ENCODE measurements at regions not wholly inside any gene's neighbourhood (a gene's known extent, or its start where the extent isn't known, plus 50 kb on each side); places are given as distances from the start of the nearest gene placed in this dataset.

GRCh38 chr9:87431837-87432236 is 65.8 kb upstream of the DAPK1 start:
- Histone ChIP-seq H3K27ac (no peak overlapping the region), H3K36me3 (ENCODE audit: low read depth) (no peaks in the 10 kb centered on the region), H4K20me1 (ENCODE audit: insufficient read depth) (no peaks in the 10 kb centered on the region), H2AFZ (no peak overlapping the region), H3K4me3 (no peak overlapping the region), H3K4me1 (replicated peaks; ENCODE audit: insufficient read depth) (peaks cover 31% of the 10 kb centered on the region), H3F3A (ENCODE audit: insufficient read depth, low read depth) (peaks cover 27% of the 10 kb centered on the region), H3K27me3 (ENCODE audit: insufficient read depth, low read depth) (no peaks in the 10 kb centered on the region), H3K9me3 (ENCODE audit: insufficient read depth, low read depth) (no peaks in the 10 kb centered on the region), H3K9me2 (ENCODE audit: insufficient read depth) (no peaks in the 10 kb centered on the region), H3K4me2 (no peak overlapping the region), H3K79me2 (ENCODE audit: low read depth) (no peaks in the 10 kb centered on the region)
- intact Hi-C loops (cut with micrococcal nuclease; ENCODE audit: unreplicated experiment): no loop called here
- no TSS peak for BruUV-seq (replicated peaks)
- TF ChIP-seq CTCF (conservative IDR thresholded peaks at IDR 0.05) (no peak), EZH2 (IDR thresholded peaks at IDR 0.05; ENCODE audit: low read depth) (no peak)
- ChIA-PET CTCF (no interaction called here), POLR2A (ENCODE audit: unreplicated experiment) (interaction anchor here (0.6 kb wide), 1 partner anchor 93 kb away, joined by 4 read pairs; no protein-coding TSS in a partner anchor)
- DNase-seq: no peak

GRCh38 chr9:87433853-87434252 is 63.8 kb upstream of the DAPK1 start:
- Histone ChIP-seq H2AFZ (no peak overlapping the region), H3K4me1 (replicated peaks; ENCODE audit: insufficient read depth) (peaks cover 11% of the 10 kb centered on the region), H3K4me2 (no peak overlapping the region), H3K79me2 (ENCODE audit: low read depth) (no peaks in the 10 kb centered on the region), H4K20me1 (ENCODE audit: insufficient read depth) (no peaks in the 10 kb centered on the region), H3K9me3 (ENCODE audit: insufficient read depth, low read depth) (no peaks in the 10 kb centered on the region), H3K4me3 (no peak overlapping the region), H3K27me3 (ENCODE audit: insufficient read depth, low read depth) (no peaks in the 10 kb centered on the region), H3K9me2 (ENCODE audit: insufficient read depth) (no peaks in the 10 kb centered on the region), H3F3A (ENCODE audit: insufficient read depth, low read depth) (peaks cover 10% of the 10 kb centered on the region; the same call in 1 of the 2 replicates), H3K27ac (no peak overlapping the region), H3K36me3 (ENCODE audit: low read depth) (no peaks in the 10 kb centered on the region)
- intact Hi-C loops (cut with micrococcal nuclease; ENCODE audit: unreplicated experiment): no loop called here
- DNase-seq: no peak
- POLR2A ChIA-PET (ENCODE audit: unreplicated experiment): no interaction called here
- CTCF ChIA-PET: no interaction called here
- TF ChIP-seq EZH2 (IDR thresholded peaks at IDR 0.05; ENCODE audit: low read depth) (no peak), CTCF (conservative IDR thresholded peaks at IDR 0.05) (no peak)
- no TSS peak for BruUV-seq (replicated peaks)

- Histone ChIP-seq H3K9me3 (ENCODE audit: insufficient read depth, low read depth) (no peaks in the 10 kb centered on the region), H3K36me3 (ENCODE audit: low read depth) (no peaks in the 10 kb centered on the region), H3K27me3 (ENCODE audit: insufficient read depth, low read depth) (no peaks in the 10 kb centered on the region), H3F3A (ENCODE audit: insufficient read depth, low read depth) (peaks cover 5% of the 10 kb centered on the region; the same call in 1 of the 2 replicates), H3K79me2 (ENCODE audit: low read depth) (no peaks in the 10 kb centered on the region), H4K20me1 (ENCODE audit: insufficient read depth) (no peaks in the 10 kb centered on the region), H3K4me2 (no peak overlapping the region), H3K4me1 (replicated peaks; ENCODE audit: insufficient read depth) (peaks cover 6% of the 10 kb centered on the region), H3K27ac (no peak overlapping the region), H3K4me3 (no peak overlapping the region), H3K9me2 (ENCODE audit: insufficient read depth) (no peaks in the 10 kb centered on the region), H2AFZ (no peak overlapping the region)
- no TSS peak for BruUV-seq (replicated peaks)
- CTCF ChIA-PET: no interaction called here
- intact Hi-C loops (cut with micrococcal nuclease; ENCODE audit: unreplicated experiment): no loop called here
- TF ChIP-seq CTCF (conservative IDR thresholded peaks at IDR 0.05): no peak
- no peak for TF ChIP-seq EZH2 (IDR thresholded peaks at IDR 0.05; ENCODE audit: low read depth)
- POLR2A ChIA-PET (ENCODE audit: unreplicated experiment): no interaction called here
- no peak for DNase-seq
Measured at GRCh38 chr9:87434366-87434765, 63.3 kb upstream of the DAPK1 start.
